Right ventricle myocardium inferior (tissue), 1 donor: ENCODE measurements at regions not wholly inside any gene's neighbourhood (a gene's known extent, or its start where the extent isn't known, plus 50 kb on each side); places are given as distances from the start of the nearest gene placed in this dataset.
"Not testable (repeated sequence)": the region's sequence is repeated elsewhere in the genome, so short reads cannot be mapped to it uniquely, and the experiment has no call there.

Source experiments
- ATAC-seq: fragments of 200-7000 bp; cut with Tn5 transposase; one replicate; pipeline ENCODE4 v1.9.1; 2020; ENCODE audit warnings: mild to moderate bottlenecking, moderate library complexity
- DNase-seq: peaks from one replicate; pipeline ENCODE4 v3.0.0; 2021; ENCODE audit errors: missing footprints
- intact Hi-C: fragments of 100-400 bp; cut with DNase I; formaldehyde crosslinking; loops from one replicate; pipeline ENCODE4 v1.11.0; 2022
- donor health status: DM: no; HTN: yes; CAD: no; lungs with severe emphysema.

- intact Hi-C loops: no loop called here
- ATAC-seq (peak; percentile 31), DNase-seq (no peak)
Observed at GRCh38 chr2:65754219-65754618, 321.8 kb upstream of the SPRED2 start.

- ATAC-seq: no peak
- intact Hi-C loops: no loop called here
- DNase-seq: no peak
Observed at GRCh38 chr2:65751408-65751807, 319.0 kb upstream of the SPRED2 start.

GRCh38 chr2:65749545-65749944, 317.1 kb upstream of the SPRED2 start:
- intact Hi-C loops: no loop called here
- no peak for DNase-seq
- ATAC-seq: no peak

- intact Hi-C loops, ATAC-seq, DNase-seq: not testable (repeated sequence)
Observed at GRCh38 chr2:65747875-65748274, 315.5 kb upstream of the SPRED2 start.

GRCh38 chr2:65746931-65747675, 314.7 kb upstream of the SPRED2 start:
- intact Hi-C loops: no loop called here
- ATAC-seq: peak; percentile 87
- DNase-seq: peak; percentile 72

GRCh38 chr2:65744477-65745200, 312.2 kb upstream of the SPRED2 start:
- no peak for DNase-seq
- intact Hi-C loops: no loop called here
- ATAC-seq: no peak

- intact Hi-C loops: no loop called here
- no peak for ATAC-seq
Observed at GRCh38 chr2:65742977-65743376, 310.6 kb upstream of the SPRED2 start.

GRCh38 chr2:65739927-65740326, 307.5 kb upstream of the SPRED2 start:
- intact Hi-C loops: no loop called here
- DNase-seq: no peak
- ATAC-seq: no peak

More at GRCh38 chr2:65742977-65743376, 310.6 kb upstream of the SPRED2 start:
- DNase-seq: no peak

GRCh38 chr2:65737452-65738011, 305.1 kb upstream of the SPRED2 start:
- DNase-seq (no peak), ATAC-seq (no peak)
- intact Hi-C loops: no loop called here

GRCh38 chr2:65731476-65731875, 299.1 kb upstream of the SPRED2 start:
- DNase-seq (no peak), ATAC-seq (no peak)
- intact Hi-C loops: no loop called here

GRCh38 chr2:65730186-65730585, 297.8 kb upstream of the SPRED2 start:
- ATAC-seq (no peak), DNase-seq (no peak)
- intact Hi-C loops: no loop called here

- intact Hi-C loops: loop anchor here (10.0 kb wide), 1 partner anchor 846 kb away; no protein-coding TSS in a partner anchor
- no peak for ATAC-seq
- no peak for DNase-seq
Observed at GRCh38 chr2:65729246-65729645, 296.8 kb upstream of the SPRED2 start.

GRCh38 chr2:65728477-65729180, 296.2 kb upstream of the SPRED2 start:
- intact Hi-C loops: loop anchor here (10.0 kb wide), 1 partner anchor 846 kb away; no protein-coding TSS in a partner anchor
- no peak for ATAC-seq
- DNase-seq: no peak

- DNase-seq (no peak), ATAC-seq (no peak)
- intact Hi-C loops: loop anchor here (10.0 kb wide), 1 partner anchor 847 kb away; no protein-coding TSS in a partner anchor
Observed at GRCh38 chr2:65727816-65728215, 295.4 kb upstream of the SPRED2 start.

GRCh38 chr2:65727381-65727780, 295.0 kb upstream of the SPRED2 start:
- intact Hi-C loops: loop anchor here (10.0 kb wide), 1 partner anchor 847 kb away; no protein-coding TSS in a partner anchor
- DNase-seq (no peak), ATAC-seq (no peak)

GRCh38 chr2:65724752-65725151, 292.4 kb upstream of the SPRED2 start:
- intact Hi-C loops: loop anchor here (5.0 to 10.0 kb wide), 2 partner anchors 703 to 850 kb away; no protein-coding TSS in a partner anchor
- DNase-seq: no peak
- no peak for ATAC-seq

GRCh38 chr2:65724336-65724735, 291.9 kb upstream of the SPRED2 start:
- ATAC-seq (no peak), DNase-seq (no peak)
- intact Hi-C loops: loop anchor here (5.0 to 10.0 kb wide), 2 partner anchors 703 to 850 kb away; no protein-coding TSS in a partner anchor

- ATAC-seq (peak; percentile 94), DNase-seq (peak; percentile 68)
- intact Hi-C loops: loop anchor here (5.0 to 10.0 kb wide), 2 partner anchors 705 to 853 kb away; no protein-coding TSS in a partner anchor
Observed at GRCh38 chr2:65722028-65722778, 289.8 kb upstream of the SPRED2 start.
